OCI-LY3 (cell line): ENCODE measurements at regions not wholly inside any gene's neighbourhood (a gene's known extent, or its start where the extent isn't known, plus 50 kb on each side); places are given as distances from the start of the nearest gene placed in this dataset.
A peak's percentile ranks its signal among the peaks of the same experiment; 100 is the strongest.

Source experiments
- H2AFZ ChIP-seq: fragments of 200-600, 300-600 bp; shearing (Covaris generic); 2 replicates; pipeline ENCODE4 v1.6.0; 2014; ENCODE audit warnings: antibody characterized with exemption, low read depth, low read length
- H3K27ac ChIP-seq: fragments of 200-600, 300-600 bp; sonication (generic); 2 replicates; pipeline ENCODE4 v1.5.1; 2014; ENCODE audit warnings: mild to moderate bottlenecking, low read length, moderate library complexity, mixed read lengths
- H3K27me3 ChIP-seq: fragments of 200-600, 300-600 bp; sonication (generic); 2 replicates; pipeline ENCODE4 v1.6.1; 2014; ENCODE audit warnings: low read depth, low read length, mixed read lengths
- H3K36me3 ChIP-seq: fragments of 200-600, 300-600 bp; sonication (generic); replicated peaks from 2 replicates; pipeline ENCODE3; 2014; ENCODE audit warnings: low read depth, low read length, mixed read lengths
- H3K4me1 ChIP-seq: fragments of 300-600, 200-600 bp; sonication (generic); 2 replicates; pipeline ENCODE4 v1.6.1; 2014; ENCODE audit warnings: low read length, mixed read lengths
- H3K4me2 ChIP-seq: fragments of 200-600, 300-600 bp; sonication (generic); 2 replicates; pipeline ENCODE4 v1.6.1; 2014; ENCODE audit warnings: low read length, mixed read lengths
- H3K4me3 ChIP-seq: fragments of 300-600, 200-600 bp; sonication (generic); 2 replicates; pipeline ENCODE4 v1.5.1; 2014; ENCODE audit warnings: antibody characterized with exemption, mild to moderate bottlenecking, low read length, moderate library complexity
- H3K79me2 ChIP-seq: fragments of 300-600, 200-600 bp; shearing (Covaris generic); 2 replicates; pipeline ENCODE4 v1.6.1; 2014; ENCODE audit warnings: mild to moderate bottlenecking, low read length, mixed read lengths
- H3K9ac ChIP-seq: fragments of 300-600, 200-600 bp; shearing (Covaris generic); 2 replicates; pipeline ENCODE4 v1.6.0; 2014; ENCODE audit warnings: mild to moderate bottlenecking, low read length, moderate library complexity
- H3K9me3 ChIP-seq: fragments of 200-600, 300-600 bp; shearing (Covaris generic); 2 replicates; pipeline ENCODE4 v1.6.1; 2014; ENCODE audit warnings: low read length, mixed read lengths; ENCODE audit not compliant: insufficient read depth
- H4K20me1 ChIP-seq: fragments of 200-600, 300-600 bp; sonication (generic); 2 replicates; pipeline ENCODE4 v1.6.1; 2016; ENCODE audit warnings: low read length, mixed read lengths; ENCODE audit not compliant: insufficient read depth
- CTCF ChIP-seq: fragments of 200-600, 300-600 bp; sonication (generic); IDR thresholded peaks from 2 replicates; pipeline ENCODE4 v1.5.1; 2014; ENCODE audit warnings: antibody characterized with exemption, low read length, low read depth
- EZH2phosphoT487 ChIP-seq: fragments of 200-600 bp; shearing (Covaris generic); IDR thresholded peaks from 2 replicates; pipeline ENCODE4 v1.6.1; 2018; ENCODE audit warnings: antibody characterized with exemption, mixed run types, low read depth

DNA sequence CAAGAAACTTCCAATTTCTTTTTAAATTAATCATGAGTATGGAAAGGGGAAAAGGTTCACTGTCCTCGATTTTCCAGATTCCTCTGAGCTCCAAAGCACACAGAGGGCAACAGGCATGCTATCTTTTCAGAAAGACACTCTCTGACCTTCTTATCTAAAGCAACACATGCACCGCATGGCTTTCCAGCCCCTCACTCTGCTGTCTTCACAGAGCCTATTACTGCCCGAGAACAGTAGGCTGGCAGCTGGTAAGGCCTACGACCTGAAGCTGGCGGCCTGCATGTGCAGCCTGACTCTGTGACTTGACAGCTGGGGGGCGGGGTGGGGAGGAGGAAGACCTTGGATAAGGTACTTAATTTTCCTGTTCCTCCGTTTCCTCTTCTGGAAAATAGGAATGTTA is 86.3 kb downstream of the ELOVL4 start:
- no peak for TF ChIP-seq EZH2phosphoT487
- no peak for TF ChIP-seq CTCF
- Histone ChIP-seq H3K36me3 (no peaks in the 10 kb centered on the region), H3K9me3 (no peaks in the 10 kb centered on the region), H3K9ac (no peak overlapping the region), H3K27ac (no peak overlapping the region), H3K79me2 (no peaks in the 10 kb centered on the region), H3K4me3 (no peak overlapping the region), H3K4me2 (no peak overlapping the region), H3K27me3 (no peaks in the 10 kb centered on the region), H3K4me1 (no peaks in the 10 kb centered on the region), H2AFZ (no peak overlapping the region), H4K20me1 (no peaks in the 10 kb centered on the region)

DNA sequence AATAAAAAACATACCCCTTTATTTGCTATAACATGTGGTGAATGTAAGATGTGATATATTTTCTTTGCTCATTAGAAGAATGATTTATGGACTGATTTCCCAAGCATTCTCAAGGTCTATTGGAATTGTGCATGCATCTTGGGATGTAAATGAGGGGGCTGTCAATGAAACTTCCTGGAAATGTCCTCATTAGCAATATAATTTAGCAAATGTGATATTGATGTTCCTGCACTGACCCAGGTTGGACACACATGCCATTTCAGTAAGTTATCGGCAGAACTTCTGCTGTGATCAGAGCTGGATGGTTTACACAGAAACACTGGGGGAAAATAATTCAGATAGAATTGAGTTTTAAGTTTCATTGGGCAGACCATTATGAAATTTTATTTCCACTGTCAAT is 99.9 kb downstream of the ELOVL4 start:
- Histone ChIP-seq H3K27ac (no peak overlapping the region), H2AFZ (no peak overlapping the region), H4K20me1 (no peaks in the 10 kb centered on the region), H3K9ac (no peak overlapping the region), H3K9me3 (no peaks in the 10 kb centered on the region), H3K4me3 (no peak overlapping the region), H3K4me2 (no peak overlapping the region), H3K4me1 (peaks cover 12% of the 10 kb centered on the region), H3K79me2 (no peaks in the 10 kb centered on the region), H3K27me3 (no peaks in the 10 kb centered on the region), H3K36me3 (no peaks in the 10 kb centered on the region)
- TF ChIP-seq EZH2phosphoT487 (no peak), CTCF (no peak)

DNA sequence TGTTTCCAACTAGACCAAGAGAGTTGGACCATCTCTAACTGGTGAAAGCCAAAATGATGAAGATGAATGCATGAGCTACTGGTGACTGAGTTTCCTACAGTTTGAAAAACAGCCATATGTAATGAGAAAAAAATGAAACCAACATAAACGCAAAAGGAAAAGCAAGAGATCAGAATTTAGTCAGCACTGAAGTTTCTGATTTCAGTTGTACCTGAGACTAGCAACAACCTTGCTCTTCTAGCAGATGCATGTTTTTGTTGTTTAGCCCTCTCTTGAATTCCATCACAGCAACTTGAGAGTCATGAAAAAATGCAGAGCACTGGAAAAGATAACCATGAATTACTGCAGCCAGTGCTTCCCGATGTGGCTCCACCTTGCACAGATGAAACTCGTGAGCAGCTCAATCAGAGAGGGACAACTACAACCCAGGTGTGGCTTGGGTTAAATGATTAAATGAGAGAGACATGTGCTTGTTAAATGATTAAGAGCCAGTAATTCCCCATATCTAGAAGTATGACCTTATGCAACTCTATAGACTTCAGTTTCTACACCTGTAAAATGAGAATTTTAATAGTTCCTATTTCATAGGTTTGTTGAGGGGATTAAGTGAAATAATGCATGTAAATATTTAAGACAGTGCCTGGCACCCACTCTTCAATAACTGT is 104.8 kb downstream of the ELOVL4 start:
- no peaks in the 10 kb centered on the region for H3K36me3 ChIP-seq
- H3K79me2 ChIP-seq = no peaks in the 10 kb centered on the region
- peak overlapping the region; percentile 92 for H3K27ac ChIP-seq
- H3K4me3 ChIP-seq = peak overlapping the region; percentile 63
- H3K9ac ChIP-seq = peak overlapping the region; percentile 44; the same call in 1 of the 2 replicates
- peak overlapping the region; percentile 76 for H3K4me2 ChIP-seq
- no peak for TF ChIP-seq CTCF
- H3K27me3 ChIP-seq = no peaks in the 10 kb centered on the region
- no peaks in the 10 kb centered on the region; the same call in 1 of the 2 replicates for H3K9me3 ChIP-seq
- no peak overlapping the region for H2AFZ ChIP-seq
- H3K4me1 ChIP-seq = peaks cover 37% of the 10 kb centered on the region
- H4K20me1 ChIP-seq = no peaks in the 10 kb centered on the region

DNA sequence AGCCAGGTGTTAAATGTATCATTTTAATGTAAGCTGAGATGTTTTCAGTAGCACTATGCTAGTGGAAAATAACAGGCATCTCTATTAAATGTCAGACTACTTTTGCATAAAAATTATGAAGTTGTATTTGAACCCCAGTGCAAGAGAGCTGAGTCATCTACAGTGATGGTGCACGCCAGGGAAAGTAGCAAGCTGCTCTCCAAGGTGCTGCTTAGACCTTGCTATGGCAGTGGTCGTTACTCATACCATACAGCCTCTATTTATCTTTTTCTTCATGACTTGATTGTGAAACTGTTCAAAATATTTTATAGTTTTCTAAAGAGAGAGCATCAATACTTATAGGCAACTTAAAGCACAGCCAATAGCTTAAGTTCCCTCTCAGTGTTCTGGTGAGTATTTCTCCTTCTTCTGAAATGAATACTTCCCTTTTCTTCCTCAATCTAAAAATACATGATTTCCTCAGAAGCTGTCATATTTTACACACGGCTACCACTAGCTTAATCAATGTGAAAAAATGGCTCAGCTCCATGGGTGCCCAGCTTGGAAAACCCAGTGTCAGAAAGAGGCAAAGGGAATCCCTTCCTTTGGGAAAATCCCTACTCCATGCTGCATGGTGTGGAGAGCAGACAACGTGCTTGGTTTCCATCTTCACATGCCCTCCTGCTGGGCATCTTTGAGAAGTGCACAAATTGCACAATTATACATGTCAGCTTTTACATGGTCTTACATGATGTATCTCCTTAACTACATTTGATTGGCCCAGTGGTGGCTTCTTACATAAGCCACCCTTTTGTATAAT is 105.6 kb downstream of the ELOVL4 start:
- no peaks in the 10 kb centered on the region for H3K27me3 ChIP-seq
- peaks cover 37% of the 10 kb centered on the region for H3K4me1 ChIP-seq
- H3K27ac ChIP-seq = peak overlapping the region; percentile 92
- H2AFZ ChIP-seq = no peak overlapping the region
- no peaks in the 10 kb centered on the region for H4K20me1 ChIP-seq
- peak overlapping the region; percentile 76 for H3K4me2 ChIP-seq
- H3K36me3 ChIP-seq = no peaks in the 10 kb centered on the region
- no peaks in the 10 kb centered on the region; the same call in 1 of the 2 replicates for H3K9me3 ChIP-seq
- H3K4me3 ChIP-seq = peak overlapping the region; percentile 63
- TF ChIP-seq EZH2phosphoT487 (no peak), CTCF (peak; percentile 37)
- H3K79me2 ChIP-seq = no peaks in the 10 kb centered on the region
- peak overlapping the region; percentile 44; the same call in 1 of the 2 replicates for H3K9ac ChIP-seq
